Neural progenitor cell (in vitro differentiated cells): ENCODE measurements at regions not wholly inside any gene's neighbourhood (a gene's known extent, or its start where the extent isn't known, plus 50 kb on each side); places are given as distances from the start of the nearest gene placed in this dataset.

Experiments
- CTCF ChIP-seq: fragments of 200-600 bp; sonication (generic); IDR thresholded peaks from 2 replicates; pipeline ENCODE4 v1.5.1; 2017; ENCODE audit warnings: antibody characterized with exemption, mild to moderate bottlenecking
- EZH2 ChIP-seq: fragments of 200-600 bp; sonication (generic); IDR thresholded peaks from 2 replicates; pipeline ENCODE4 v1.6.1; 2017; ENCODE audit warnings: antibody characterized with exemption, mild to moderate bottlenecking, moderate library complexity
- EZH2phosphoT487 ChIP-seq: fragments of 200-600 bp; sonication (generic); IDR thresholded peaks from 2 replicates; pipeline ENCODE4 v1.6.1; 2017; ENCODE audit warnings: antibody characterized with exemption

DNA sequence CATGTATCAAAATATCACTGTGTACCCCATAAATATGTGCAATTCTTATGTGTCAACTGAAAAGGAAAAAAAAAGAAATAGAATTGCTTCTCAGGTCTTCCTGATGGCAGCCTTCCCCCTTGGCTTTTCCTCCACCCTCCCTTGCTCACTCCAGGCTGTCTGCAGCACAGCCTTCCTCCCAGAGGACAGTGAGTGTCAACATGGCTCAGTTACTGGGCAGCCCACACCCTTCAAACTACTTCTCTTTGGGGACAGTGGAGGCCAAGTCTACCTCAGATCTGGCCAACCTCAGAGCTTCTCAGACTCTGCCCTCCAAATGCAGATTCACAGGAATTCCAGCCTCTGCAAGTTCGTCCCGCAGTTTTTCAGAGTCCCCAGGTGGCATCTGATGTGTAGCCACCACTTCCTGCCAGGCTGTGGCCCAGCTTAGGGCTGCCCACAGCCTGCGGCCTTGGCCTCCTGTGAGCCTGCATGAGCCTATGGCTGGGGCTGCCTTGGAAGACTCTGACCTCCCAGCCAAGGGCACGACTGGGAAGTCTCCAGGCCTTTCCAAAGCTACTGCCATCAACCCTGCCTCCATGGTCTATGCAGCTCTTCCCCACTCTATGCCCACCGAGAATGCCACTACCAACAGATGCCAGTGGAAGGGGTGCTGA lies 148.0 kb upstream of the PWP1 start:
- TF ChIP-seq CTCF (no peak), EZH2 (no peak), EZH2phosphoT487 (no peak)
